DOHH2 (cell line): ENCODE measurements at regions not wholly inside any gene's neighbourhood (a gene's known extent, or its start where the extent isn't known, plus 50 kb on each side); places are given as distances from the start of the nearest gene placed in this dataset.

Experiments used
- H3F3A ChIP-seq: fragments of 200-600 bp; sonication (generic), shearing (Covaris generic); 2 replicates; pipeline ENCODE4 v1.6.0; 2016; ENCODE audit warnings: antibody characterized with exemption, mild to moderate bottlenecking; ENCODE audit not compliant: control insufficient read depth, insufficient read depth
- H3K27ac ChIP-seq: fragments of 200-600 bp; sonication (generic); 2 replicates; pipeline ENCODE4 v1.5.1; 2014; ENCODE audit warnings: low read depth, mild to moderate bottlenecking, low read length, moderate library complexity
- H3K27me3 ChIP-seq: fragments of 200-600 bp; sonication (generic); 2 replicates; pipeline ENCODE4 v1.6.1; 2014; ENCODE audit warnings: mild to moderate bottlenecking, low read length, mixed read lengths; ENCODE audit not compliant: control insufficient read depth
- H3K36me3 ChIP-seq: fragments of 200-600 bp; sonication (generic); 2 replicates; pipeline ENCODE4 v1.6.1; 2014; ENCODE audit warnings: mild to moderate bottlenecking, low read length, moderate library complexity, mixed read lengths; ENCODE audit not compliant: control insufficient read depth
- H3K4me1 ChIP-seq: fragments of 200-600 bp; sonication (generic); 2 replicates; pipeline ENCODE4 v1.6.1; 2014; ENCODE audit warnings: mild to moderate bottlenecking, low read length, mixed read lengths; ENCODE audit not compliant: control insufficient read depth
- H3K4me2 ChIP-seq: fragments of 200-600 bp; sonication (generic); 2 replicates; pipeline ENCODE4 v1.6.0; 2014; ENCODE audit warnings: mild to moderate bottlenecking, low read length, moderate library complexity
- H3K4me3 ChIP-seq: fragments of 200-600 bp; sonication (generic); 2 replicates; pipeline ENCODE4 v1.5.1; 2014; ENCODE audit warnings: mild to moderate bottlenecking, low read length, mixed read lengths
- H3K79me2 ChIP-seq: fragments of 200-600 bp; sonication (generic); 2 replicates; pipeline ENCODE4 v1.6.1; 2014; ENCODE audit warnings: mild to moderate bottlenecking, low read length, mixed read lengths; ENCODE audit not compliant: control insufficient read depth
- H3K9me2 ChIP-seq: fragments of 200-600 bp; sonication (generic); replicated peaks from 2 replicates; pipeline ENCODE4 v1.6.1; 2014; ENCODE audit warnings: mild to moderate bottlenecking, low read length, mixed read lengths; ENCODE audit not compliant: control insufficient read depth
- H3K9me3 ChIP-seq: fragments of 200-600 bp; sonication (generic); 2 replicates; pipeline ENCODE4 v1.6.1; 2014; ENCODE audit warnings: antibody characterized with exemption, low read length, mixed read lengths; ENCODE audit not compliant: control insufficient read depth, insufficient read depth
- H4K20me1 ChIP-seq: fragments of 200-600 bp; sonication (generic); 2 replicates; pipeline ENCODE4 v1.6.0; 2014; ENCODE audit warnings: low read depth, mild to moderate bottlenecking, antibody characterized with exemption, low read length, moderate library complexity; ENCODE audit not compliant: control insufficient read depth, insufficient read depth
- EZH2phosphoT487 ChIP-seq: fragments of 200-600 bp; sonication (generic); IDR thresholded peaks from 2 replicates; pipeline ENCODE4 v1.6.1; 2017; ENCODE audit warnings: borderline replicate concordance, mild to moderate bottlenecking, antibody characterized with exemption, low read length, moderate library complexity, mixed read lengths
- TF ChIP-seq, protein P1 (sequence below): fragments of 200-600 bp; sonication (generic); IDR thresholded peaks from one replicate; pipeline ENCODE4 v1.5.1; 2014; ENCODE audit warnings: antibody characterized with exemption, mild to moderate bottlenecking, low read depth, low read length; ENCODE audit not compliant: poor library complexity, severe bottlenecking

- no peaks in the 10 kb centered on the region for H3F3A ChIP-seq
- no peak overlapping the region for H3K27ac ChIP-seq
- H4K20me1 ChIP-seq: no peaks in the 10 kb centered on the region
- H3K4me3 ChIP-seq: no peak overlapping the region
- no peaks in the 10 kb centered on the region for H3K9me3 ChIP-seq
- H3K27me3 ChIP-seq: no peaks in the 10 kb centered on the region
- no peak overlapping the region for H3K4me2 ChIP-seq
- H3K9me2 ChIP-seq: no peaks in the 10 kb centered on the region
- H3K4me1 ChIP-seq: no peaks in the 10 kb centered on the region
- no peaks in the 10 kb centered on the region for H3K36me3 ChIP-seq
- TF ChIP-seq, protein P1, sequence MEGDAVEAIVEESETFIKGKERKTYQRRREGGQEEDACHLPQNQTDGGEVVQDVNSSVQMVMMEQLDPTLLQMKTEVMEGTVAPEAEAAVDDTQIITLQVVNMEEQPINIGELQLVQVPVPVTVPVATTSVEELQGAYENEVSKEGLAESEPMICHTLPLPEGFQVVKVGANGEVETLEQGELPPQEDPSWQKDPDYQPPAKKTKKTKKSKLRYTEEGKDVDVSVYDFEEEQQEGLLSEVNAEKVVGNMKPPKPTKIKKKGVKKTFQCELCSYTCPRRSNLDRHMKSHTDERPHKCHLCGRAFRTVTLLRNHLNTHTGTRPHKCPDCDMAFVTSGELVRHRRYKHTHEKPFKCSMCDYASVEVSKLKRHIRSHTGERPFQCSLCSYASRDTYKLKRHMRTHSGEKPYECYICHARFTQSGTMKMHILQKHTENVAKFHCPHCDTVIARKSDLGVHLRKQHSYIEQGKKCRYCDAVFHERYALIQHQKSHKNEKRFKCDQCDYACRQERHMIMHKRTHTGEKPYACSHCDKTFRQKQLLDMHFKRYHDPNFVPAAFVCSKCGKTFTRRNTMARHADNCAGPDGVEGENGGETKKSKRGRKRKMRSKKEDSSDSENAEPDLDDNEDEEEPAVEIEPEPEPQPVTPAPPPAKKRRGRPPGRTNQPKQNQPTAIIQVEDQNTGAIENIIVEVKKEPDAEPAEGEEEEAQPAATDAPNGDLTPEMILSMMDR: no peak
- TF ChIP-seq EZH2phosphoT487: no peak
- no peaks in the 10 kb centered on the region for H3K79me2 ChIP-seq
Observed at GRCh38 chr15:62297522-62297921, 132.4 kb upstream of the C2CD4B start.

DNA sequence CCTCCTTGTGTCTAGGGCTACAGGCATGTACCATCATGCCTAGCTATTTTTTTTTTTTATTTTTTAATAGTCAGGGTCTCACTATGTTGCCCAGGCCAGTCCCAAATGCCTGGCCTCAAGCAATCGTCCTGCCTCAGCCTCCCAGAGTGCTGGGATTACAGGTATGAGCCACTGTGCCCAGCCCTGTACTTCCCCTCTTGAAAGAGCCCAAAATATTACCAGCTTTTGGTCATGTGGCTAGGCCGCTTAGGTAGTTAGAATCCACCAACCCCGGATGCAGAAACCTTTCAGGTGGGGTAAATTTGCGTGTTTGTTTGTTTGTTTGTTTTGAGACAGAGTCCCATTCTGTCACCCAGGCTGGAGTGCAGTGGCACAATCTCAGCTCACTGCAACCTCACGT, 132.8 kb upstream of the C2CD4B start:
- no peaks in the 10 kb centered on the region for H3K79me2 ChIP-seq
- no peaks in the 10 kb centered on the region for H3K9me2 ChIP-seq
- H3K36me3 ChIP-seq: no peaks in the 10 kb centered on the region
- no peak overlapping the region for H3K4me2 ChIP-seq
- H3K27me3 ChIP-seq: no peaks in the 10 kb centered on the region
- no peak overlapping the region for H3K27ac ChIP-seq
- TF ChIP-seq, protein P1: no peak
- no peak for TF ChIP-seq EZH2phosphoT487
- no peak overlapping the region for H3K4me3 ChIP-seq
- H3K4me1 ChIP-seq: no peaks in the 10 kb centered on the region
- H4K20me1 ChIP-seq: no peaks in the 10 kb centered on the region
- no peaks in the 10 kb centered on the region for H3K9me3 ChIP-seq
- no peaks in the 10 kb centered on the region for H3F3A ChIP-seq

DNA sequence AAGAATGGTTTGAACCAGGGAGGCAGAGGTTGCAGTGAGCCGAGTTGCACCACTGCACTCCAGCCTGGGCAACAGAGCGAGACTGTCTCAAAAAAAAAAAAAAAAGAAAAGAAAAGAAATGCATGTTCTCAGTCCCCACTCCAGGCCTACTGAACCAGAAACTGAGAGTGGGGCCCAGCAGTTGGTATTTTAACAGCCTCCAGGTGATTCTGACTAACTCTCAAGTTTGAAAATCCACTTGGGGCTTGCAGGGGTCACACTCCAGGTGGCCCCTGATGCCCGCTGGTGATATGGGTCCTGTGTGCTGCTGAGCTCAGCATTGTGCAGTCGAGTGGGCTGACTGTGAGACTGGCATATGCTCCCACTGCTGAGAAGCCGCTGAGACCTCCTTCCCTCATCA, 133.7 kb upstream of the C2CD4B start:
- H3K9me2 ChIP-seq: no peaks in the 10 kb centered on the region
- no peak for TF ChIP-seq EZH2phosphoT487
- TF ChIP-seq, protein P1: no peak
- H3K79me2 ChIP-seq: no peaks in the 10 kb centered on the region
- H3K4me3 ChIP-seq: no peak overlapping the region
- H3K4me2 ChIP-seq: no peak overlapping the region
- H3K27me3 ChIP-seq: no peaks in the 10 kb centered on the region
- H3K36me3 ChIP-seq: no peaks in the 10 kb centered on the region
- no peaks in the 10 kb centered on the region for H4K20me1 ChIP-seq
- H3F3A ChIP-seq: no peaks in the 10 kb centered on the region
- no peak overlapping the region for H3K27ac ChIP-seq
- H3K9me3 ChIP-seq: no peaks in the 10 kb centered on the region
- H3K4me1 ChIP-seq: no peaks in the 10 kb centered on the region

GRCh38 chr15:62299541-62299940, 134.5 kb upstream of the C2CD4B start:
- Histone ChIP-seq H3K36me3 (no peaks in the 10 kb centered on the region), H4K20me1 (no peaks in the 10 kb centered on the region), H3K27me3 (no peaks in the 10 kb centered on the region), H3K9me3 (no peaks in the 10 kb centered on the region), H3K9me2 (no peaks in the 10 kb centered on the region), H3K4me1 (no peaks in the 10 kb centered on the region), H3K4me2 (no peak overlapping the region), H3K79me2 (no peaks in the 10 kb centered on the region), H3F3A (no peaks in the 10 kb centered on the region), H3K4me3 (no peak overlapping the region), H3K27ac (no peak overlapping the region)
- no peak for TF ChIP-seq EZH2phosphoT487
- TF ChIP-seq, protein P1: no peak
